K562 (cell line): ENCODE measurements at regions not wholly inside any gene's neighbourhood (a gene's known extent, or its start where the extent isn't known, plus 50 kb on each side); places are given as distances from the start of the nearest gene placed in this dataset.
A peak's percentile ranks its signal among the peaks of the same experiment; 100 is the strongest.

Source experiments
- CBX1 ChIP-seq: sonication (generic); IDR thresholded peaks from 2 replicates; pipeline ENCODE4 v1.6.1; 2016; ENCODE audit warnings: antibody characterized with exemption, low read depth, mild to moderate bottlenecking
- CHD2 ChIP-seq: IDR thresholded peaks from 2 replicates; pipeline ENCODE4 v1.6.1; 2011; ENCODE audit warnings: low read depth, low read length
- COPS2 ChIP-seq: fragments of 450-650 bp; conservative IDR thresholded peaks from 2 replicates; pipeline ENCODE4 v1.6.1; 2016; ENCODE audit warnings: mild to moderate bottlenecking, moderate library complexity
- GABPA ChIP-seq: fragments of 200-800 bp; sonication (Bioruptor generic); conservative IDR thresholded peaks from 2 replicates; pipeline ENCODE4 v1.6.1; 2016; ENCODE audit warnings: low read depth, missing genetic modification characterization, missing compliant biosample characterization
- HLTF ChIP-seq: fragments of 450-650 bp; IDR thresholded peaks from 2 replicates; pipeline ENCODE4 v1.6.1; 2016
- MIER1 ChIP-seq: fragments of 450-650 bp; IDR thresholded peaks from 2 replicates; pipeline ENCODE4 v1.6.1; 2016; ENCODE audit warnings: antibody characterized with exemption, mild to moderate bottlenecking, low read depth
- MYNN ChIP-seq, 2 experiments: sonication (generic); formaldehyde crosslinking in 1 of 2; IDR thresholded peaks; 2 replicates each; pipeline versions ENCODE4 v1.5.0 to v1.6.1; 2016 to 2020; ENCODE audit warnings: antibody characterized with exemption in 1 of 2, missing genetic modification reagents in 1 of 2
- NCOA4 ChIP-seq: fragments of 450-650 bp; IDR thresholded peaks from 2 replicates; pipeline ENCODE4 v1.6.1; 2018; ENCODE audit warnings: mild to moderate bottlenecking; ENCODE audit not compliant: partially characterized antibody
- NFIC ChIP-seq: fragments of 450-650 bp; IDR thresholded peaks from 2 replicates; pipeline ENCODE4 v1.6.1; 2017; ENCODE audit warnings: mild to moderate bottlenecking, inconsistent platforms
- PHF8 ChIP-seq: fragments of 200-600 bp; sonication (generic); IDR thresholded peaks from 2 replicates; pipeline ENCODE4 v1.6.1; 2012; ENCODE audit warnings: mixed run types, mild to moderate bottlenecking, inconsistent platforms, low read length, moderate library complexity, borderline replicate concordance
- PKNOX1 ChIP-seq: fragments of 450-650 bp; IDR thresholded peaks from 2 replicates; pipeline ENCODE4 v1.6.1; 2016
- SRSF9 ChIP-seq: fragments of 200-400 bp; formaldehyde crosslinking; IDR thresholded peaks from 2 replicates; pipeline ENCODE4 v1.6.1; 2017; ENCODE audit warnings: low read depth, low read length, borderline replicate concordance
- TRIM24 ChIP-seq, 2 experiments: fragments of 450-650 bp; IDR thresholded peaks; 2 replicates each; pipeline ENCODE4 v1.6.1; 2016
- ZBTB11 ChIP-seq, 3 experiments: fragments of 200-800 bp in 1 of 3; fragments of 250-450 bp in 1 of 3; fragments of 450-650 bp in 1 of 3; sonication (Bioruptor Pico) in 1 of 3; sonication (Bioruptor generic) in 1 of 3; formaldehyde crosslinking in 1 of 3; IDR thresholded peaks; 2 replicates each; pipeline versions ENCODE4 v1.6.1 to v1.8.0; 2016 to 2022; ENCODE audit warnings: mild to moderate bottlenecking in 2 of 3, missing genetic modification characterization in 2 of 3, missing compliant biosample characterization in 1 of 3, moderate library complexity in 1 of 3
- ZNF282 ChIP-seq: sonication (generic); formaldehyde crosslinking; IDR thresholded peaks from 2 replicates; pipeline ENCODE4 v1.8.1; 2023; ENCODE audit warnings: missing genetic modification reagents
- ZNF445 ChIP-seq: fragments of 250-450 bp; sonication (Bioruptor Pico); IDR thresholded peaks from 2 replicates; pipeline ENCODE4 v1.4.0; 2020; ENCODE audit warnings: low read depth, mild to moderate bottlenecking, moderate library complexity
- TF ChIP-seq, protein P1 (sequence below): sonication (generic); formaldehyde crosslinking; IDR thresholded peaks from 2 replicates; pipeline ENCODE4 v1.8.0; 2023; ENCODE audit warnings: mild to moderate bottlenecking, missing genetic modification reagents
- TF ChIP-seq, protein P2 (sequence below), 2 experiments: fragments of 450-650 bp in 1 of 2; sonication (generic) in 1 of 2; formaldehyde crosslinking; conservative IDR thresholded peaks; 2 replicates each; pipeline versions ENCODE4 v1.4.0 to v1.8.1; 2020 to 2022; ENCODE audit warnings: mild to moderate bottlenecking in 1 of 2, missing genetic modification reagents in 1 of 2
- TF ChIP-seq, protein P3 (sequence below): fragments of 250-450 bp; sonication (Bioruptor Pico); IDR thresholded peaks from 2 replicates; pipeline ENCODE4 v1.9.0; 2021; ENCODE audit warnings: mild to moderate bottlenecking

GRCh38 chr4:159046683-159047082 lies 56.2 kb upstream of the RAPGEF2 start (continued):
- TF ChIP-seq, protein P1, sequence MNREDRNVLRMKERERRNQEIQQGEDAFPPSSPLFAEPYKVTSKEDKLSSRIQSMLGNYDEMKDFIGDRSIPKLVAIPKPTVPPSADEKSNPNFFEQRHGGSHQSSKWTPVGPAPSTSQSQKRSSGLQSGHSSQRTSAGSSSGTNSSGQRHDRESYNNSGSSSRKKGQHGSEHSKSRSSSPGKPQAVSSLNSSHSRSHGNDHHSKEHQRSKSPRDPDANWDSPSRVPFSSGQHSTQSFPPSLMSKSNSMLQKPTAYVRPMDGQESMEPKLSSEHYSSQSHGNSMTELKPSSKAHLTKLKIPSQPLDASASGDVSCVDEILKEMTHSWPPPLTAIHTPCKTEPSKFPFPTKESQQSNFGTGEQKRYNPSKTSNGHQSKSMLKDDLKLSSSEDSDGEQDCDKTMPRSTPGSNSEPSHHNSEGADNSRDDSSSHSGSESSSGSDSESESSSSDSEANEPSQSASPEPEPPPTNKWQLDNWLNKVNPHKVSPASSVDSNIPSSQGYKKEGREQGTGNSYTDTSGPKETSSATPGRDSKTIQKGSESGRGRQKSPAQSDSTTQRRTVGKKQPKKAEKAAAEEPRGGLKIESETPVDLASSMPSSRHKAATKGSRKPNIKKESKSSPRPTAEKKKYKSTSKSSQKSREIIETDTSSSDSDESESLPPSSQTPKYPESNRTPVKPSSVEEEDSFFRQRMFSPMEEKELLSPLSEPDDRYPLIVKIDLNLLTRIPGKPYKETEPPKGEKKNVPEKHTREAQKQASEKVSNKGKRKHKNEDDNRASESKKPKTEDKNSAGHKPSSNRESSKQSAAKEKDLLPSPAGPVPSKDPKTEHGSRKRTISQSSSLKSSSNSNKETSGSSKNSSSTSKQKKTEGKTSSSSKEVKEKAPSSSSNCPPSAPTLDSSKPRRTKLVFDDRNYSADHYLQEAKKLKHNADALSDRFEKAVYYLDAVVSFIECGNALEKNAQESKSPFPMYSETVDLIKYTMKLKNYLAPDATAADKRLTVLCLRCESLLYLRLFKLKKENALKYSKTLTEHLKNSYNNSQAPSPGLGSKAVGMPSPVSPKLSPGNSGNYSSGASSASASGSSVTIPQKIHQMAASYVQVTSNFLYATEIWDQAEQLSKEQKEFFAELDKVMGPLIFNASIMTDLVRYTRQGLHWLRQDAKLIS = no peak
- no peak for TF ChIP-seq ZNF282
- TF ChIP-seq NCOA4 = no peak
- TF ChIP-seq COPS2 = no peak
- TF ChIP-seq MIER1 = no peak
- TF ChIP-seq CBX1 = no peak
- TF ChIP-seq, protein P2, sequence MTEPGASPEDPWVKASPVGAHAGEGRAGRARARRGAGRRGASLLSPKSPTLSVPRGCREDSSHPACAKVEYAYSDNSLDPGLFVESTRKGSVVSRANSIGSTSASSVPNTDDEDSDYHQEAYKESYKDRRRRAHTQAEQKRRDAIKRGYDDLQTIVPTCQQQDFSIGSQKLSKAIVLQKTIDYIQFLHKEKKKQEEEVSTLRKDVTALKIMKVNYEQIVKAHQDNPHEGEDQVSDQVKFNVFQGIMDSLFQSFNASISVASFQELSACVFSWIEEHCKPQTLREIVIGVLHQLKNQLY (CRISPR knock-in tag; conservative IDR thresholded peaks at IDR 0.05) = no peak
- TF ChIP-seq, protein P3, sequence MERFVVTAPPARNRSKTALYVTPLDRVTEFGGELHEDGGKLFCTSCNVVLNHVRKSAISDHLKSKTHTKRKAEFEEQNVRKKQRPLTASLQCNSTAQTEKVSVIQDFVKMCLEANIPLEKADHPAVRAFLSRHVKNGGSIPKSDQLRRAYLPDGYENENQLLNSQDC = no peak
- TF ChIP-seq PHF8 = no peak
- TF ChIP-seq MYNN (IDR thresholded peaks at IDR 0.05) = no peak
- no peak for TF ChIP-seq MYNN (CRISPR knock-in tag; IDR thresholded peaks at IDR 0.05)
- no peak for TF ChIP-seq CHD2
- no peak for TF ChIP-seq HLTF
- peak; percentile 89 for TF ChIP-seq NFIC
- peak; percentile 95 for TF ChIP-seq PKNOX1
- no peak for TF ChIP-seq GABPA
- TF ChIP-seq SRSF9 = no peak
- no peak for TF ChIP-seq ZNF445 (CRISPR knock-in tag)
- TF ChIP-seq ZBTB11 (CRISPR knock-in tag; IDR thresholded peaks at IDR 0.05) = no peak
- no peak for TF ChIP-seq TRIM24 (IDR thresholded peaks at IDR 0.05)
